Mesendoderm (in vitro differentiated cells): ENCODE measurements at regions not wholly inside any gene's neighbourhood (a gene's known extent, or its start where the extent isn't known, plus 50 kb on each side); places are given as distances from the start of the nearest gene placed in this dataset.
A peak's percentile ranks its signal among the peaks of the same experiment; 100 is the strongest.

Source experiments
- DNase-seq: peaks from one replicate; pipeline ENCODE4 v3.0.0; 2013
- H2AK5ac ChIP-seq: 2 replicates; pipeline ENCODE4 v1.6.1; 2013; ENCODE audit warnings: low read length, inconsistent platforms
- H2BK120ac ChIP-seq: 2 replicates; pipeline ENCODE4 v1.6.1; 2013; ENCODE audit warnings: low read depth, mild to moderate bottlenecking, low read length, moderate library complexity, mixed read lengths
- H2BK15ac ChIP-seq: replicated peaks from 2 replicates; pipeline ENCODE4 v1.6.1; 2013; ENCODE audit warnings: low read depth, mild to moderate bottlenecking, moderate library complexity
- H2BK5ac ChIP-seq: 2 replicates; pipeline ENCODE4 v1.6.1; 2013; ENCODE audit warnings: low read length, inconsistent platforms
- H3K18ac ChIP-seq: 2 replicates; pipeline ENCODE4 v1.6.1; 2013; ENCODE audit warnings: mild to moderate bottlenecking, low read length, mixed read lengths
- H3K23ac ChIP-seq: one replicate; pipeline ENCODE4 v1.6.1; 2013; ENCODE audit warnings: low read length
- H3K27ac ChIP-seq: 2 replicates; pipeline ENCODE4 v1.5.1; 2013; ENCODE audit warnings: low read depth, mild to moderate bottlenecking, inconsistent platforms, low read length, moderate library complexity
- H3K27me3 ChIP-seq: 2 replicates; pipeline ENCODE4 v1.6.1; 2013; ENCODE audit warnings: low read length, control low read depth, mild to moderate bottlenecking, inconsistent platforms; ENCODE audit not compliant: insufficient read depth, poor library complexity
- H3K36me3 ChIP-seq: 2 replicates; pipeline ENCODE4 v1.6.1; 2013; ENCODE audit warnings: low read length, inconsistent platforms; ENCODE audit not compliant: control insufficient read depth, insufficient read depth
- H3K4ac ChIP-seq: one replicate; pipeline ENCODE4 v1.6.1; 2013; ENCODE audit warnings: low read depth, mild to moderate bottlenecking, low read length, moderate library complexity
- H3K4me1 ChIP-seq: 2 replicates; pipeline ENCODE4 v1.6.1; 2013; ENCODE audit warnings: low read depth, low read length, inconsistent platforms; ENCODE audit not compliant: control insufficient read depth
- H3K4me2 ChIP-seq: 2 replicates; pipeline ENCODE4 v1.6.1; 2013; ENCODE audit warnings: low read length
- H3K4me3 ChIP-seq: 2 replicates; pipeline ENCODE4 v1.5.1; 2013; ENCODE audit warnings: mild to moderate bottlenecking, low read length
- H3K56ac ChIP-seq: one replicate; pipeline ENCODE4 v1.6.1; 2013; ENCODE audit warnings: low read length
- H3K79me1 ChIP-seq: 2 replicates; pipeline ENCODE4 v1.6.1; 2013; ENCODE audit warnings: low read length, inconsistent platforms
- H3K79me2 ChIP-seq: 2 replicates; pipeline ENCODE4 v1.6.1; 2013; ENCODE audit warnings: mild to moderate bottlenecking, low read length; ENCODE audit not compliant: control insufficient read depth, insufficient read depth
- H3K9ac ChIP-seq: 2 replicates; pipeline ENCODE4 v1.6.1; 2013; ENCODE audit warnings: low read length, inconsistent platforms
- H4K5ac ChIP-seq: one replicate; pipeline ENCODE4 v1.6.1; 2013; ENCODE audit warnings: low read length
- H4K8ac ChIP-seq: one replicate; pipeline ENCODE4 v1.6.1; 2013; ENCODE audit warnings: low read depth, mild to moderate bottlenecking, control low read depth, low read length, moderate library complexity
- WGBS: extraction: QIAGEN DNeasy Blood & Tissue Kit; methylation state at CpG from one replicate; pipeline ENCODE4 v1.1.7; 2013; ENCODE audit warnings: low lambda C conversion rate, missing lambda C conversion rate; ENCODE audit not compliant: insufficient coverage; ENCODE audit errors: extremely low coverage; 5-methylcytosine and 5-hydroxymethylcytosine counted together

DNA sequence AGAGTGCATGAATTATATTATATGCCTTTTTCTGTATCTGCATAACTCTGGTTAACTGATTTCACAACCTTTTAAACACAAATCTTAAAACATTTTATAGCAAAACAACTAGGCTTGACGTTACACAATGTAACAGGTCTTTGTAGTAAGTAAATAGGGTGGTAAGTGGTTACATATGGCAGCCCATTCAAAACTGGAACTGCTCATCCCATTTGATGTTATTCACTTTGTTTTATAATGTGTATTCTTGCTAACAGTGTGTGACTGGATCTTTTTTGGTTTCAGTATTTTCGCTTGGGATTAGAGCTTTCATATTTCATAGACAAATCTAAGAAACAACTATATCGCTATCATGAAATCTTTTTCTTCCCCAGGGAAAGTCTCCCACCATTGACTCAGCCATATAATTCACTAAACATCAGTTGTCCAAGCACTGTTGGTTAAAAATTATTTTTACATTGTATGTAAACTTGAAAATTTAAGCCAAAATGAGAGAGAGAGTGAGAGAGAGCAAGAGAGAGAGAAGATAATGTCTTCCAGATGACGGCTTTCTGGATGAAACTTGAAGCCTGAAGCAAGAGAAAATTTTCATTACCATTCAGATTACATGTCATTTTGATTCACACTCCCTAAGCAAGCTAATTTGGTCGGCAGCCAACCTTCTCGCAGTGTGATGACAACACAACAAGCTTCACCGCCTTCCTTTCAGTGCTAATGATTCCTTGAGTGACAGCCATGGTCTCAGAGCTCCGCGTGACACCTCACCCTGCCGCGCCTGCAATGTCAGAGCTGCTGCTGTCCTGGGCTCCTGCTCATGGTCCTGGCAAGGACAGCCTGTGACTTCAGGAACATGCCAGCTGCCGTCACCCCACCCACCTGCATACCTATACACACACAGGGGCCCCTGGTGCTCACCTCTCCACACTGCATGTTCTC is 946.9 kb upstream of the SOX11 start:
- no peaks in the 10 kb centered on the region for H3K79me1 ChIP-seq
- H3K4ac ChIP-seq, result no peak overlapping the region
- DNase-seq, result peak; percentile 45
- no peaks in the 10 kb centered on the region for H3K79me2 ChIP-seq
- no peak overlapping the region for H2BK120ac ChIP-seq
- no peak overlapping the region for H3K18ac ChIP-seq
- H3K36me3 ChIP-seq, result no peaks in the 10 kb centered on the region
- no peak overlapping the region for H4K5ac ChIP-seq
- no peaks in the 10 kb centered on the region for H3K4me1 ChIP-seq
- WGBS, result no CpG with 5 or more reads among the region's 12 CpGs
- no peaks in the 10 kb centered on the region for H3K27me3 ChIP-seq
- no peak overlapping the region for H3K4me2 ChIP-seq
- H3K56ac ChIP-seq, result no peak overlapping the region
- no peak overlapping the region for H2AK5ac ChIP-seq
- no peak overlapping the region for H2BK5ac ChIP-seq
- H3K9ac ChIP-seq, result no peak overlapping the region
- no peak overlapping the region for H3K27ac ChIP-seq
- no peak overlapping the region for H3K4me3 ChIP-seq
- H3K23ac ChIP-seq, result no peak overlapping the region
- no peak overlapping the region for H2BK15ac ChIP-seq
- H4K8ac ChIP-seq, result no peak overlapping the region

- Histone ChIP-seq H3K4me3 (no peak overlapping the region), H2BK120ac (no peak overlapping the region), H2AK5ac (no peak overlapping the region), H3K9ac (no peak overlapping the region), H3K4me1 (no peaks in the 10 kb centered on the region), H2BK15ac (no peak overlapping the region), H3K36me3 (no peaks in the 10 kb centered on the region), H4K8ac (no peak overlapping the region), H3K27ac (no peak overlapping the region), H3K27me3 (no peaks in the 10 kb centered on the region), H3K79me1 (no peaks in the 10 kb centered on the region), H3K4me2 (no peak overlapping the region), H3K56ac (no peak overlapping the region), H2BK5ac (no peak overlapping the region), H4K5ac (no peak overlapping the region), H3K18ac (no peak overlapping the region), H3K4ac (no peak overlapping the region), H3K79me2 (no peaks in the 10 kb centered on the region), H3K23ac (no peak overlapping the region)
- no CpG with 5 or more reads among the region's 4 CpGs for WGBS
- no peak for DNase-seq
Observed at GRCh38 chr2:4753721-4754120, 938.5 kb upstream of the SOX11 start.

GRCh38 chr2:4762951-4763376 is 929.2 kb upstream of the SOX11 start:
- no peaks in the 10 kb centered on the region for H3K27me3 ChIP-seq
- H3K27ac ChIP-seq, result no peak overlapping the region
- no CpG with 5 or more reads among the region's 4 CpGs for WGBS
- H2AK5ac ChIP-seq, result no peak overlapping the region
- H4K5ac ChIP-seq, result no peak overlapping the region
- H2BK15ac ChIP-seq, result no peak overlapping the region
- H3K4me2 ChIP-seq, result no peak overlapping the region
- H3K23ac ChIP-seq, result no peak overlapping the region
- H3K79me2 ChIP-seq, result no peaks in the 10 kb centered on the region
- no peak overlapping the region for H2BK5ac ChIP-seq
- peak; percentile 73 for DNase-seq
- no peak overlapping the region for H3K18ac ChIP-seq
- no peak overlapping the region for H2BK120ac ChIP-seq
- H3K9ac ChIP-seq, result no peak overlapping the region
- H3K4ac ChIP-seq, result no peak overlapping the region
- H3K79me1 ChIP-seq, result no peaks in the 10 kb centered on the region
- H3K4me1 ChIP-seq, result no peaks in the 10 kb centered on the region
- no peak overlapping the region for H3K4me3 ChIP-seq
- no peak overlapping the region for H3K56ac ChIP-seq
- no peak overlapping the region for H4K8ac ChIP-seq
- H3K36me3 ChIP-seq, result no peaks in the 10 kb centered on the region

DNA sequence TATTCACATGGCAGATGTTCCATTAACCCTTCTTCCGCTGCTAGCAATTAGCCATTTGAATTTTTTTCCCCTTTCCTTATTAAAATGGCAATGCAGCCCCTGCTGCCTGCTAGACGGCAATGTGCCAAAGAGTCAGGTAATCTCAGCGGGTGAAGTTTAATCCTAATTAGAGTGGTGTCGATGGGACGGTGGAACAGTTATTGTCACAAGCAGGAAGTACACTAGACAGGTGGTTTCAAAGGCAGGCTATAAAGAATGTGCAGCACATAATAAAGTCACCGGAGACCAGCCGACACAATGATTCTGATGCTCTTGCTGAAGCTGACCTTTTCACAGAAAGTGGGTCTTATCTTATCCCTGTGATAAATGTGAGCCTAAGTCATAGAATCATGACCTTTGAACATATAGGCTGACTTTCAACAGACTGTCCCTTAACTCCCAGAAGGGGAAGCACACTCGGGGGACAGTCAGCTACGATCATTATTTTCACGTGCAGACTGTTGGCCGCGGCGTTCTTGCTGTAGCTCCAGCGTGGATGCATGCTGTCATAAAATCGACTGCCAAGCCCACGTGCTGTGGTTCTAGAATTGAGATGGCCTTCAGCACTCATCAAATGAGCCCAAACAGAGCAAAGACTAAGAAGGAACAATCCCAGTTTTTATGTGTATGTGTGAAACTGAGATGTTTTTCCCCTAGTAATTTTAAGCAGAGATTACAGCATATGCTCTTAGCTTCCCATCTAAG is 926.2 kb upstream of the SOX11 start:
- Histone ChIP-seq H3K4me1 (no peaks in the 10 kb centered on the region), H3K18ac (no peak overlapping the region), H3K27me3 (no peaks in the 10 kb centered on the region), H3K4me2 (no peak overlapping the region), H3K79me1 (no peaks in the 10 kb centered on the region), H3K36me3 (no peaks in the 10 kb centered on the region), H2AK5ac (no peak overlapping the region), H3K23ac (no peak overlapping the region), H2BK15ac (no peak overlapping the region), H3K9ac (no peak overlapping the region), H3K4me3 (no peak overlapping the region), H3K56ac (no peak overlapping the region), H3K27ac (no peak overlapping the region), H2BK5ac (no peak overlapping the region), H3K79me2 (no peaks in the 10 kb centered on the region), H2BK120ac (no peak overlapping the region), H3K4ac (no peak overlapping the region), H4K8ac (no peak overlapping the region), H4K5ac (no peak overlapping the region)
- DNase-seq, result no peak
- no CpG with 5 or more reads among the region's 16 CpGs for WGBS

GRCh38 chr2:4775668-4776067 is 916.5 kb upstream of the SOX11 start:
- H3K4me3 ChIP-seq, result no peak overlapping the region
- no peak overlapping the region for H3K23ac ChIP-seq
- H3K27me3 ChIP-seq, result no peaks in the 10 kb centered on the region
- no peak overlapping the region for H3K9ac ChIP-seq
- H3K18ac ChIP-seq, result no peak overlapping the region
- DNase-seq, result no peak
- no peak overlapping the region for H2BK15ac ChIP-seq
- no peaks in the 10 kb centered on the region for H3K4me1 ChIP-seq
- no peak overlapping the region for H3K4me2 ChIP-seq
- no peak overlapping the region for H3K56ac ChIP-seq
- H4K5ac ChIP-seq, result no peak overlapping the region
- no peaks in the 10 kb centered on the region for H3K36me3 ChIP-seq
- H2BK5ac ChIP-seq, result no peak overlapping the region
- no peak overlapping the region for H3K4ac ChIP-seq
- H4K8ac ChIP-seq, result no peak overlapping the region
- H3K79me1 ChIP-seq, result no peaks in the 10 kb centered on the region
- no peak overlapping the region for H2AK5ac ChIP-seq
- H3K79me2 ChIP-seq, result no peaks in the 10 kb centered on the region
- no CpG with 5 or more reads among the region's 2 CpGs for WGBS
- no peak overlapping the region for H3K27ac ChIP-seq
- H2BK120ac ChIP-seq, result no peak overlapping the region
